Vagina (tissue), 2 donors: ENCODE measurements at regions not wholly inside any gene's neighbourhood (a gene's known extent, or its start where the extent isn't known, plus 50 kb on each side); places are given as distances from the start of the nearest gene placed in this dataset.

Experiments used
- DNase-seq, 2 donors: peaks; one replicate each; pipeline ENCODE4 v3.0.0-alpha.2; 2017; ENCODE audit errors: extremely low spot score in 2 of 2
- H3K27ac ChIP-seq: fragments of 200-600 bp; sonication (generic); one replicate; pipeline ENCODE4 v1.5.1; 2019
- H3K27me3 ChIP-seq: fragments of 200-600 bp; sonication (generic); one replicate; pipeline ENCODE4 v1.5.1; 2019
- H3K36me3 ChIP-seq, 2 donors: fragments of 200-600 bp; sonication (generic); one replicate each; pipeline ENCODE4 v1.5.1; 2017 to 2019
- H3K4me1 ChIP-seq: fragments of 200-600 bp; sonication (generic); one replicate; pipeline ENCODE4 v1.5.1; 2019
- H3K4me3 ChIP-seq, 2 donors: fragments of 200-600 bp; sonication (generic); 1 replicate in 1 of 2; 2 replicates in 1 of 2; pipeline ENCODE4 v1.5.1; 2016 to 2019
- H3K9me3 ChIP-seq: fragments of 200-600 bp; sonication (generic); one replicate; pipeline ENCODE4 v1.5.1; 2019
- CTCF ChIP-seq, 3 experiments: fragments of 450-650 bp in 2 of 3; fragments of 200-600 bp in 1 of 3; sonication (generic) in 1 of 3; IDR thresholded peaks; one replicate each; pipeline ENCODE4 v1.5.1; 2017 to 2019; ENCODE audit warnings: antibody characterized with exemption in 3 of 3, mild to moderate bottlenecking in 2 of 3, moderate library complexity in 2 of 3
- POLR2A ChIP-seq, 2 donors: fragments of 450-650 bp; IDR thresholded peaks; one replicate each; pipeline ENCODE4 v1.6.1; 2017; ENCODE audit warnings: antibody characterized with exemption in 2 of 2, mild to moderate bottlenecking in 2 of 2, moderate library complexity in 2 of 2
- POLR2AphosphoS5 ChIP-seq, 2 donors: sonication (generic); formaldehyde crosslinking; IDR thresholded peaks; one replicate each; pipeline ENCODE4 v1.9.0; 2017; ENCODE audit warnings: antibody characterized with exemption in 2 of 2, mild to moderate bottlenecking in 2 of 2, low read depth in 1 of 2; ENCODE audit not compliant: insufficient read depth in 1 of 2
- intact Hi-C: fragments of 100-400 bp; cut with DNase I; formaldehyde crosslinking; loops from one replicate; pipeline ENCODE4 v1.15.1; 2023

- Histone ChIP-seq H3K36me3 (no peaks in the 10 kb centered on the region), H3K9me3 (no peaks in the 10 kb centered on the region), H3K4me1 (no peaks in the 10 kb centered on the region), H3K27ac (no peak overlapping the region), H3K27me3 (no peaks in the 10 kb centered on the region), H3K4me3 (no peak overlapping the region)
- intact Hi-C loops, result no loop called here
- TF ChIP-seq POLR2A (IDR thresholded peaks at IDR 0.05), result no peak
- no peak for TF ChIP-seq CTCF (IDR thresholded peaks at IDR 0.05)
- TF ChIP-seq POLR2AphosphoS5 (IDR thresholded peaks at IDR 0.05; ENCODE audit: insufficient read depth in 1 of 2, low read depth in 1 of 2), result no peak
- peak in 1 of 2 donors; percentile 72 for DNase-seq
These were observed 194.3 kb downstream of the ANKRD30B start for GRCh38 chr18:14942275-14942674.

DNA sequence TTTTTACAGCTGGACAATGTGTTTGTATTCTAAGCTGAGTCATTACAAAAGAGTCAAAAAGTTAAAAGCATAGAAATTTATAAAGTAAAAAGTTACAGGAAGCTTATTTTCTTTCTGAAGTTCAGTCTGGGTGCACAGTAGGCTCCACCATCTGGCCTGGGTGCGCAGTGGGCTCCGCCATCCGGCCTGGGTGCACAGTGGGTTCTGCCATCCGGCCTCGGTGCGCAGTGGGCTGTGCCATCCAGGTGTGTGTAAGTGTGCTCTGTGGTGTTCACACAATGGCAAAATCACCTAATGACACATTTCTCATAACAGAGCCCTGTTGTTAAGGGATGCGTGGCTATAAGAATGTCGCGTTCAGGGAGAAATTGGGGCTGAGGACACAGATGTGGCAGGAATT is 195.5 kb downstream of the ANKRD30B start:
- no peaks in the 10 kb centered on the region for H3K4me1 ChIP-seq
- H3K27me3 ChIP-seq, result no peaks in the 10 kb centered on the region
- no peak for TF ChIP-seq CTCF (IDR thresholded peaks at IDR 0.05)
- TF ChIP-seq POLR2A (IDR thresholded peaks at IDR 0.05), result no peak
- H3K36me3 ChIP-seq, result no peaks in the 10 kb centered on the region
- no peaks in the 10 kb centered on the region for H3K9me3 ChIP-seq
- intact Hi-C loops, result no loop called here
- H3K4me3 ChIP-seq, result no peak overlapping the region
- DNase-seq, result peak in 1 of 2 donors; percentile 32
- H3K27ac ChIP-seq, result no peak overlapping the region

- no peaks in the 10 kb centered on the region for H3K27me3 ChIP-seq
- H3K27ac ChIP-seq, result no peak overlapping the region
- peak; percentile 74 to 77 for DNase-seq
- no peak overlapping the region for H3K4me3 ChIP-seq
- no peaks in the 10 kb centered on the region for H3K4me1 ChIP-seq
- no peaks in the 10 kb centered on the region for H3K36me3 ChIP-seq
- intact Hi-C loops, result no loop called here
- no peak for TF ChIP-seq POLR2A (IDR thresholded peaks at IDR 0.05)
- no peak for TF ChIP-seq CTCF (IDR thresholded peaks at IDR 0.05)
- TF ChIP-seq POLR2AphosphoS5 (IDR thresholded peaks at IDR 0.05; ENCODE audit: insufficient read depth in 1 of 2, low read depth in 1 of 2), result no peak
- H3K9me3 ChIP-seq, result no peaks in the 10 kb centered on the region
These were observed 196.1 kb downstream of the ANKRD30B start for GRCh38 chr18:14943967-14944636.

- Histone ChIP-seq H3K27me3 (no peaks in the 10 kb centered on the region), H3K9me3 (no peaks in the 10 kb centered on the region), H3K27ac (no peak overlapping the region), H3K4me3 (no peak overlapping the region), H3K4me1 (no peaks in the 10 kb centered on the region), H3K36me3 (no peaks in the 10 kb centered on the region)
- DNase-seq, result peak in 1 of 2 donors; percentile 40
- intact Hi-C loops, result no loop called here
- no peak for TF ChIP-seq POLR2AphosphoS5 (IDR thresholded peaks at IDR 0.05; ENCODE audit: insufficient read depth in 1 of 2, low read depth in 1 of 2)
- TF ChIP-seq CTCF (IDR thresholded peaks at IDR 0.05), result no peak
- TF ChIP-seq POLR2A (IDR thresholded peaks at IDR 0.05), result no peak
These were observed 196.9 kb downstream of the ANKRD30B start for GRCh38 chr18:14944838-14945237.

- no peaks in the 10 kb centered on the region for H3K4me1 ChIP-seq
- H3K36me3 ChIP-seq, result no peaks in the 10 kb centered on the region
- H3K27me3 ChIP-seq, result no peaks in the 10 kb centered on the region
- no peaks in the 10 kb centered on the region for H3K9me3 ChIP-seq
- peak in 1 of 2 donors; percentile 70 for DNase-seq
- H3K27ac ChIP-seq, result no peak overlapping the region
- intact Hi-C loops, result no loop called here
- TF ChIP-seq CTCF (IDR thresholded peaks at IDR 0.05) (no peak), POLR2A (IDR thresholded peaks at IDR 0.05) (no peak), POLR2AphosphoS5 (IDR thresholded peaks at IDR 0.05; ENCODE audit: insufficient read depth in 1 of 2, low read depth in 1 of 2) (no peak)
- H3K4me3 ChIP-seq, result no peak overlapping the region
These were observed 197.3 kb downstream of the ANKRD30B start for GRCh38 chr18:14945286-14945685.
